HG02610 (cell line): ENCODE measurements at regions not wholly inside any gene's neighbourhood (a gene's known extent, or its start where the extent isn't known, plus 50 kb on each side); places are given as distances from the start of the nearest gene placed in this dataset.

Experiments used
- ATAC-seq: cut with Tn5 transposase; IDR thresholded peaks from one replicate; pipeline ENCODE4 v1.9.1; 2021; ENCODE audit warnings: mild to moderate bottlenecking, moderate library complexity; ENCODE audit not compliant: unreplicated experiment

DNA sequence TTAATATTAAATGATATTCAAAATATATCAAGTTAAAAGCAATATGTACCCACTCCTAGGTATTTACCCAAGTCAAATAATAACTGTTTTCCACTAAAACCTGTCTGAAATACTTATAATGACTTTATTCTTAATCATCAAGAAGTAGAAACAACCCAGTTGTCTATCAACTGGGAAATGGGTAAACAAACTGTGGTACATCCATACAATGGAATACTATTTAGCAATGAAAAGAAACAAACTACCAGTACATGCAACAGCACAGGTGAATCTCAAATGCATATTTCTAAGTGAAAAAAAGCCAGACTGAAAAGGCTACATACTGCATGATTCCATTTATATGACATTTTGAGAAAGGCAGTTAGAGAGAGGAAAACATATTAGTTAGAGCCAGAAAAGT lies 559.9 kb downstream of the MBD2 start:
- ATAC-seq: no peak

DNA sequence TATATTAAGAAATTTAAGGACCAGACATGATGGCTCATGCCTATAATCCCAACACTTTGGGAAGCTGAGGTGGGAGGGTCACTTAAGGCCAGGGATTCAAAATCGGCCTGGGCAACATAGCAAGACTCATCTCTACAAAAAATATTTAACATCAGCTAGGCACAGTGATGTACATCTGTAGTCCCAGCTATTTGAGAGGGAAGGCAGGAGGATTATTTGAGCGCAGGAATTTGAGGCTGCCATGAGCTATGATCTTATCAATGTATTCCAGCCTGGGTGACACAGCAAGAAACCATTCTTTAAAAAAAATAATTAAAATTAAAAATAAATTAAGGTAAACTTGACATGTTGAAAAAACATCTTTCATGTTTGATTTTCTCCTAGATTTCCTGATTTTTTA lies 564.2 kb downstream of the MBD2 start:
- no peak for ATAC-seq

DNA sequence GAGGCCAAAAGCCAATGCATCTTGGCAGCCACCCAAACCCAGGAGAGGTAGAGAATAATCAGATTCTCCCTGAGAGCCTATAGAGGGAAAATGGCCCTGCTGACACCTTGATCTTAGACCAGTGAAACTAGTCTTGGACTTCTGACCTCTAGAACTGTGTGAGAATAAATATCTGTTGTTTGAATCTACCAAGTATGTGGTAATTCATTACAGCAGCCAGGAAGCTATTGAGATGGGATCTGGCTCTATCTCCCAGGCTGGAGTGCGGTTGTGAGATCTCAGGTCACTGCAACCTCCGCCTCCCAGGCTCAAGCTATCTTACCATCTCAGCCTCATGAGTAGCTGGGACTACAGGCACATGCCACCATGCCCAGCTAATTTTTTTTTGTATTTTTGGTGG lies 567.2 kb downstream of the MBD2 start:
- ATAC-seq: no peak

DNA sequence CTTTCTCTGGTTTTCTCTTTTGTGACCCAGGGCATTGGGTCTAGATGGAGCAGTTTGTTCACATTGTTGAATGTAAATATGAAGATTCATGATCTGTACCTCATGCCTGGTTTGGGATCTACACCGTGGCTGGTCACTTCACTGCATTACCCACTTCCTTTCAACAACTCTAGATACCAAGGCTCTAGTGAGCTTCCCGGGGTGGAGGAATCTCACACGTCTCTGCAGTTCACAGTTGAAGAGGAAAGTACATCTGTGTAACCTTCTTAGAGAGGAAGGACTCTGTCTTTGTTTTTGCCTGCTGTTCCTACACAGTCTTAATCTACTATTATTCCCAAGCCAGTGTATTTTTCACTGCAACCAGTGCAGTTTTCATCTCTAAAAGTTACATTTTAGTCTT lies 574.8 kb downstream of the MBD2 start:
- no peak for ATAC-seq

DNA sequence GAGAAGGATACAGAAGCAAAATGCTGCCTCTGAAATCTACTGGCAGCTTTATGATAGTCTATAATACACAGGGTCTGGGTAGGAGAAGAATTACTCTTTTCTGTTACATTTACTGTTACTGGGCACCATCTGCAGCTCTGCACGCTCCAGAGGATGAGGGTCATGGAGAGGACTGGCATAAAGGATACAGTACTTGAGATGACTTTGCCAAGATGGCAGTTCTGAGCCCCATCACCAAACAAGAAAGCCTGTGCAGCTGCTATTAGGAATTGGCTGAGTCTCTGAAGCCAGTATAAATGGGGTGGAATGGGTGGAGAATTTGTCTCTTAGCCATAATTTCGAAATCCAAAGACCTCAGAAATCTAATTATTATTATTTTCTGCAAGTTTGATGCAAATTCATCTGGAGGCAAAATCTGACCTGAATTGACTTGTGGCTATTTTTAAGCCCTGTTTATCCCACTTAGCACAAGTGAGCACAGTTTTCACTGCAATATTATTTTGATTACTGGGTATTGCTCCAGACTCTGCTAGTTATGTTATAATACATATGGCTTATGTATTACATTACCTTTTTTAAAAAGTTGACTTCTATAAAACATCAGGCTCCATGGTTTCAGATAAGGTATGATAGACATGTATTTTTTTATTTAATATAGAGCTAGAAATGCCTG lies 579.5 kb downstream of the MBD2 start:
- ATAC-seq: no peak

DNA sequence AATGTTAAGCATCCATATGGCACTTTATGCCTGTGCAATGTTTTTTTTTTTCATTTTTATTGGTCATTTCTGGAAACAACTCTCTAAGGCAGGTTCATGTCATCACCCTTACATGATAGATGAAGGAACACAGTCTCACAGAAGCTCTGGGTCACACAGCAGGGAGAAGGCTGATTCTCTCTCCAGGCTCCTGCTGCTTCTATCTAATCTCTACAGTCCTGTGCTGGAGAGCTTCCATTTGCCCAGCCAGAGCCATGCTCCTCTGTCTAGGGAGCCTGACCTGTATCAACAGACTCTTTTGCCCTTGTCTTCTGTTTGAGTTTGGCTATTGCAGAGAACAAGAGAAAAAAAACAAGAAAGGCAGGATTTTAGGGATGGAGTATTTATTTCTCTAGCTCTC lies 584.8 kb downstream of the MBD2 start:
- ATAC-seq: no peak

DNA sequence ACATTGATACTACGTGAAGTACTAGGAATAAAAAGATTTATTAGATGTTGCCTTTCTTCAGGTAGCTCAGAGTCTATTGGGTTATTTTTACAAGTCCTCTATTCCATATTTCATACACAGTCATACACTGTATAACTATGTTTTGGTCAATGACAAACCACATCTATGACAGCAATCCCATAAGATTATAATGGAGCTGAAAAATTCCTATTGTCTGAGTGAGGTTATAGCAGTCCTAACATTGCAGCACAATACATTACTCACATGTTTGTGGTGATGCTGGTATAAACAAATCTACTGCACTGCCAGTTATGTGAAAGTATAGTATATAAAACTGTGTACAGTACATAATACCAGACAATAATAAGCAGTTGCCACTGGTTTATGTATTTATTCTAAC lies 595.1 kb downstream of the MBD2 start:
- no peak for ATAC-seq

DNA sequence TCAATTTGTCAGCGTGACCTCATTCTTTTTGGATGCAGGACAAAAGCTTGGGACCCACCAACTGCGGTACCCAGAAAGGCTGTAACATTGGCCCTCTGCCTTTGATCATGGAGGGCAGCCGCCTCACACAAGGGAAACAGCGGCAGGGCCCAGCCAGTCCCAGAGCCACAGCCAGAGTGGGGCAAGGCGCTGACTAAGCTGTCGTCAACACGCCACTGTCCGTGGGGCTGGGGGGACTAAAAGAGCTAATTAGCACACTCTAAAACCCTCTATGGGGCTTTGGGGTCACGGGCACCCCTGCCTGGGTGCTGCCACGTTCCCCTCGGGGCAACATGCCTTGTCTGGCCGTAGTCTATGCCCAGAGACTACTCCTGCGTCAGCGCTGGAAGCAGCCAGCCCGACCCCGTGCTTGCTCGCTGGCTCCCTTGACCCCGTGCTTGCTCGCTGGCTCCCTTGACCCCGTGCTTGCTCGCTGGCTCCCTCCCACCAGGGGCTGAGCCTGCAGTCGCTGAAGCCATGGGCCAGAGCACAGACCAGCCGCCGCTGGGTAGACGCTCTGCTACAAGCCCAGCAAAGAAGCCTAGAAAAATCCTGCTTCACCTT lies 598.4 kb downstream of the MBD2 start:
- ATAC-seq: no peak

DNA sequence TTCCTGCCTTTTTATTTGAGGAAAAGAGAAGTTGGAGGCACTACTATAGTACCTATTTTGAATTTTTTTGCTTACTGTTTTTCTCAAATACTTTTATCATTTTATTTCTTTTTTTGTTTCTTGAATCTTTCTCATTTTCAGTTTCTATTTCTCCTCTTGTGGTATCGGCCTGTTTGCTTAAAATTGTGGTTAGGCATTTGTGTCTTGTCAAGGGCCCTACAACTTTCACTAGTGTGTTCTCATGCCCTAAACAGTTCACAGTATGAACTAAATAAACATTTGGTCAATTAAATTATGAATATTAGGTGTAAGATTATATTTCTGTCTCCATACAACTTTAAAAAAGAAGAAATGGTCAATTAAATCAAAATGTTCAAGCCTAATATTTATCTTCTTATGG lies 613.5 kb downstream of the MBD2 start:
- ATAC-seq: no peak

DNA sequence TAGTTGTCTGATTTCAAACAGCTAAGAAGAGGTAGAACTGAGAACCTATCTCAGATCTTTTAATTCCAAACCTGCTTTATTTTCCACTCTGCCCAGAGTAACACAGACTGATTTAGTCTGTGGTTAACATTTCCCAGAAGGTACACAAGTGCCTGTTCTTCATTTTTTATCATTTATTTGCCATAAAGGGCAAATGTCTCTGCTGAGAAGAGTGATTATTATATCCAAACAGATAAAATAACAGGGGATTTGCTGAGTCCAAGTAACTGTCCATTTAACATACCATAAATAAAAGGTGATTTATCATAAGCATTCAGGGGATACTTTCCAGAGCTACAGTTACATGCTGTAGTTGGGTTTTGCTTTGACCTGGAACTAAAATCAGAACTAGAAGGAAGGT lies 617.7 kb downstream of the MBD2 start:
- no peak for ATAC-seq

DNA sequence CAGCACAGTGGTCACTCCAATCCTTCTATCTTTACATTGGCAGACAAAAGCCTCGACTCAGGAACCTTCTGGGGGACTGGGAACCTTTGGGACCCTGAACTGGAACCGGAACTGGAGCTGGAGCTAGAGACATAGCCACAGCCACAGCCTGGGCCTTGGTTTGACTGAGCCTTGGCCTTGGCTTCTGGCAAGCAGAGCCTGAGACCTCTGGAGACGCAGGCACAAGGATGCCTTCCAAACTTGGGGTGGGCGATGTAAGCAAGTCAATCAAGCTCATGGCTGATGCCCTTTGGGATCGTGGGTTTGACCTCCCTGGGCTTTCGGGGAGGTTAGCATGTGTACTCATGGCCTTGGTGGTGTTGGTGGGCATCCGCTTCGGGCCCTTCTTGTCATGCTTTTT lies 619.3 kb downstream of the MBD2 start:
- no peak for ATAC-seq

DNA sequence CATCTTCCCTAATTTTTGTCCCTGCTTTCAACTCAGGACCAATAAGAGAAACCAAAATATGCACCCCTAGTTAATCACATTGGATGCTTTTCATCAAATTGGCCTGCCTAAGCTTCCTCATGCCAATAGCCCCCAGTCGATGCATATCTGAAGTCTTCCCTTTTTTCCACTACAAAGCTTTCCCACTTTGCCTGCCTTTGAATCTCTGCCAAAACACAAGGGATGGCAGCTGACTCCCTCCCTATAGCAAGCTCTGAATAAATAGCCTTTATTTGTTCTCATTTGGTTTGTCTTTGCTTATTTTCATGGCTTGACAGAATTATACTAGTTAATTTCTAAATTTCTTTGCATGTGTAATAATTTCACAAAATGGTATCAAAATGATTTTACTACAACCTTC lies 621.2 kb downstream of the MBD2 start:
- no peak for ATAC-seq

DNA sequence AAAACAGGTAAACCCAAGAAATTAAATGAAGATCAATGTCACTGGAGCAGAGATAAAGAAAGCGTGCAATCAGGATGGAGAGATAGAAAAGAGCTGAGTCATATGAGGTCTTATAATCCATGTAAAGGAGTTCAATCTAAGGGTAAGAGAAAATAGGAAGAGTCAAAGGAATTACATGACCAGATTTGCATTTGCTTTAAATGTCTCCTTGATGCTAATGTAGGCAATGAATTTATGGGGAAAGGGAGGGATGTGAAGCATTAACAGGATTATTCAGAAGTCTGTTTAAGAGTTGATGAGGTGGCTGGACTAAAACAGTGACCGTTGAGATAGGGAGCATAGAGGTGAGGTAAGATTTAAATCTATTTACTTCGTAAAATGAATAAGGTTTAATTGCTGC lies 623.1 kb downstream of the MBD2 start:
- ATAC-seq: no peak

DNA sequence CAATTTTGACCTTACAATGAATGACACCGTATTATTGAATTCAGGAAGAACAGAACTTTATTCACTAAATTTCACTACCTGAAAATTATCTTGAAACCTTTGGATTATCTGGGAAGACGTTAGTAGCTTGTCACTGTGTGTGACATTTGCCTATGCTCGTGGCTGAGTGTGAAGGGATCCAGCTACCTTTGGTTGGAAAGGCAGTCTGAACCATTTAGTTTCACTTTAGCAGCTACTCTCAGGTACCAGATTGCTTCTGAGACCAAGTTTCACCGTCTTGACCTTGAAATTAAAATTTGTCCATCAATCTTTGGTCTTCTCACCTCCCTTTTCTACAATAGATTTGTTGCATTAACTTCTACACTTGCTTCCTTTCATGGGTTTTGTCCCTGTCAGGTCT lies 637.5 kb downstream of the MBD2 start:
- ATAC-seq: no peak
